ENCODE measurements at regions not wholly inside any gene's neighbourhood (a gene's known extent, or its start where the extent isn't known, plus 50 kb on each side); places are given as distances from the start of the nearest gene placed in this dataset.

DNA sequence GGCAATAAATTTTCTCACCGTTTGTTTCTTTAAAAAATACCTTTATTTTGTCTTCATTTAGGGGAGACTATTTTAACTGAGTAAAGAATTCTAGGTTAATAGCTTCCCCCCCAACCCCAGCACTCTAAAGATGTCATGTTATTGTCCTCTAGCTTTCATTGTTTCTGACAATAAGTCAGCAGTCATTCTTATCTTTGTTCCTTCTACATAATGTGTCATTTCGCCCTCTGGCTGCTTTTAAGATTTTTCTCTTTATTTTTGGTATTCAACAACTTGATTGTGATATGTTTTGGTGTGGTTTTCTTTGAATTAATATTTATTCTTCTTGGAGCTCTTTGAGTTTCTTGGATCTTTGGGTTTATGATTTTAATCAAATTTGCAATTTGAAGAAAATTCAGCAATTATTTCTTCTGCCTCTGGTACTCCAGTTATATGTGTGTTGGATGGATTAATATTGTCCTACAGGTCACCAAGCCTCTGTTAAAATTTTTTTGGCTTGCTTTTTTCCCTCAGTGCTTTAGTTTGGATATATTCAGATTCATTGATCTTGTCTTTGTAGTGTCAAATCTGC lies 64.6 kb upstream of the ELN start:
- no peak overlapping the region for H3K4me3 ChIP-seq (ENCODE audit: low read depth, low read length)
- TF ChIP-seq, protein P1, sequence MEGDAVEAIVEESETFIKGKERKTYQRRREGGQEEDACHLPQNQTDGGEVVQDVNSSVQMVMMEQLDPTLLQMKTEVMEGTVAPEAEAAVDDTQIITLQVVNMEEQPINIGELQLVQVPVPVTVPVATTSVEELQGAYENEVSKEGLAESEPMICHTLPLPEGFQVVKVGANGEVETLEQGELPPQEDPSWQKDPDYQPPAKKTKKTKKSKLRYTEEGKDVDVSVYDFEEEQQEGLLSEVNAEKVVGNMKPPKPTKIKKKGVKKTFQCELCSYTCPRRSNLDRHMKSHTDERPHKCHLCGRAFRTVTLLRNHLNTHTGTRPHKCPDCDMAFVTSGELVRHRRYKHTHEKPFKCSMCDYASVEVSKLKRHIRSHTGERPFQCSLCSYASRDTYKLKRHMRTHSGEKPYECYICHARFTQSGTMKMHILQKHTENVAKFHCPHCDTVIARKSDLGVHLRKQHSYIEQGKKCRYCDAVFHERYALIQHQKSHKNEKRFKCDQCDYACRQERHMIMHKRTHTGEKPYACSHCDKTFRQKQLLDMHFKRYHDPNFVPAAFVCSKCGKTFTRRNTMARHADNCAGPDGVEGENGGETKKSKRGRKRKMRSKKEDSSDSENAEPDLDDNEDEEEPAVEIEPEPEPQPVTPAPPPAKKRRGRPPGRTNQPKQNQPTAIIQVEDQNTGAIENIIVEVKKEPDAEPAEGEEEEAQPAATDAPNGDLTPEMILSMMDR (IDR thresholded peaks at IDR 0.05; ENCODE audit: control insufficient read depth, extremely low read depth, insufficient read depth): no peak
- no peak for DNase-seq (ENCODE audit: low read depth)

DNA sequence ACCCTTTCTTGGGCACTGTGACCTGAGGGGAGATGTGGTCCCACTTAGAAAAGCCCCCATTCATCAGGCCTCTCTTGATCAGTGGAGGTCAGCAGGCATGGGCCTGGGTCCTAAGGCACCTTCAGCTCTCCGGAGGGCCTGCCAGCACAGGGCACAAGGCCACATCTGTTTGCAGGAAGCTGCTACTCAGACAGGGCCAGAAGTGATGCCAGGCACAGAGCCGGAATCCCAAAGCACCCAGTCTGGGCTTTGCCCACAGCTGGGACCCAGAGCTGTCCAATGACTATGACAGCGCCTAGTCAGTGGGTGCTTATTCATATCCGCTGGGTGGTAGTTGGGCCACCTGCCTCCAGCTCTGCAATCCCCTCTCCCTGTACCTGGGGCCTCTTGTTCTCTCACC lies 63.2 kb upstream of the ELN start:
- no peak overlapping the region for H3K4me3 ChIP-seq (ENCODE audit: low read depth, low read length)
- TF ChIP-seq, protein P1 (IDR thresholded peaks at IDR 0.05; ENCODE audit: control insufficient read depth, extremely low read depth, insufficient read depth): no peak
- DNase-seq (ENCODE audit: low read depth): no peak

DNA sequence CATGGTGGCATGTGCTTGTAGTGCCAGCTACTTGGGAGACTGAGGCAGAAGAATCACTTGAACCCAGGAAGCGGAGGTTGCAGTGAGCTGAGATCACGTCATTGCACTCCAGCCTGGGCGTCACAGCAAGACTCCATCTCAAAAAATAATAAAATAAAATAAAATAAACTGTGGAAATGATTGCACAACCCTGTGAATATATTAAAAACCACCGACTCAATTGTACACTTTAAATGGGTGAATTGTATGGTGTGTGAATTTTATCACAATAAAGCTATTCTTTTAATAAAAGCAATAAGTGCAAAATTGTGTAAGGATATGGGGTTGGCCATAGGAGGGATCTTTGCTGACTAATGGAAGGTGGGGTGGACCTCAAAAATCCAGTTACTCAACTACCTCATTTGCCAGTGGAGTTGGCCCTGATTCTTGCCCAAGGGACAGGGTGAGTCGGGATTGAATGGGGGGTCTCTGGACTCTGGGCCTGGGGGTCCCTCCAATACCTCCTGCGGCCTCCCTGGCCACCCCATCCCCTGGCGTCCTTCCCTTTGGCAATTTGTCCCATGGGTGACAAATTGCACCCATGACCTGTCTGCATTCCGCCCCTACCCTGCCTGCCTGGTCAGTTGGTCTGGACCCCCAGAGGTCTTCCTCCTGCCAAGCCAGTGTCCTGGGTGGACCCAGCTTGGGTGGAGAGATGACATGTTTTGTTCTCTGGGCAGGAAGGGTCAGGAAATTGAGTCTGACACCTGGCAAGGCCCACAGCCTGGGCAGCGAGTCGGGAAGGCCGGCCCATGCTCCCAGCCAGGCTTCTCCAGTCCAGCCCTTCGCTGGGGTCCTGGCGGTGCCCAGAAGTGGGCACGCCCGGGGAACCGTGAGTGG lies 61.7 kb upstream of the ELN start:
- TF ChIP-seq, protein P1 (IDR thresholded peaks at IDR 0.05; ENCODE audit: control insufficient read depth, extremely low read depth, insufficient read depth): no peak
- no peak overlapping the region for H3K4me3 ChIP-seq (ENCODE audit: low read depth, low read length)
- DNase-seq (ENCODE audit: low read depth): no peak

DNA sequence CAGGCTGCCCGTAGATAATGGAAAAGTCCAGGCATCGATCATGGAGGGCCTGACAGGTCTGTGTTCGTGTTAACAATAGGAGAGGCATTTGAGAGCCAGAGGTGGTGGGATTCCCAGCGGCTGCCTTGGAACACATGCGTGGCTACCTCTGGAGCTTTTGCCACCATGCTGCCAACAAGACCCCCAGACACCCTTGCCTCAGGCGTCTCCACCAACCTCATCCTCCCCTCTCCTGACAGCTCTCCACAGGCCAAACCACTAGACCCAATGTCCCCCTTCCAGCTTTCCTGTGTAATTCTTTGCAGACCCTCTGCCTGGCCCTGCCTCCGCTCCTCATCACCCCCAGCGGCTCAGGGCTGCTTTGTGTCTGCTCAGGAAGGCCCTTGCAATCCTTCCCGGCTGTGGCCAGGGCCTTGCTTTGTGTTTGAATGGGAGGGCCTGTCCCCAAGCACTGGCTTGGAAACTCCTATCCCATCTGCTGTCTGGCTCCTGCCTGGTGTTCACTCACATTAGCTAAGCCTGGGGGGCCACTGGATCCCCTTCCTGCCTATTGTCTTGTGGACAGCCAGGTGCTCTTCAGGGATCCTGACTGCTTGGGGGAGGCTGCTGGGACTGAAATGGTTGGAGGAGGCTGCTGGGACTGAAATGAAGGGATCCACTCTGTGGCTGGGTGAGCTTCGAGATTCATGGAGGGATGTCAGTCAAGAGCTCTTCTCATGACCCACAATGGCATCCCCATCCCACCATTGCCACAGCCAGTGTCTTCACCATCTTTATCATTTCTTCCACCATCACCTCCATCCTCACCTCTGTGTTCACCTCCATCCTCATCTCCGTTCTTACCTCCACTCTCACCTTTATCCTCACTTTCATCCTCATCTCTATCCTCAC lies 60.8 kb upstream of the ELN start:
- DNase-seq (ENCODE audit: low read depth): no peak
- no peak overlapping the region for H3K4me3 ChIP-seq (ENCODE audit: low read depth, low read length)
- TF ChIP-seq, protein P1 (IDR thresholded peaks at IDR 0.05; ENCODE audit: control insufficient read depth, extremely low read depth, insufficient read depth): no peak

DNA sequence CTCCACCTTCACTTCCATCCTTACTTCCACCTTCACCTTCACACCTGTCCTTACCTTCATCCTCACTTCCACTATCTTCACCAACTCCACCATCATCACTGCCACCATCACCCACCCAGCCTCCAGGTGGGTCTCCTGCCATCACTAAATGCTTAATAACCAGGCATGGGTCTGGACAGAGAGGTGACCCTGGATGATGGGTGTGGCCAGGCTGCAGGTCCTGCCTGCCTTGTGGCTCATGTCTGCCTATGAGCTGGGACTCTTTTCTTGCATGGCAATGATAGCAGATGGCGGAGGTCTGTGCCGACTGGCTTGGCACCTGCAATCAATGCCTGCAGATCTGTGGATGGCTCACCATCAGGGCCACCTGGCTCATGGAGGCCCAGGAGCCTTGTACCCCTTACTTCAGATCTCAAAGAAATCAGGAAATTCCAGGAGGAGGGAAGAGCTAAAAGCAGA lies 60.1 kb upstream of the ELN start:
- no peak for DNase-seq (ENCODE audit: low read depth)
- H3K4me3 ChIP-seq (ENCODE audit: low read depth, low read length): no peak overlapping the region
- TF ChIP-seq, protein P1 (IDR thresholded peaks at IDR 0.05; ENCODE audit: control insufficient read depth, extremely low read depth, insufficient read depth): no peak

DNA sequence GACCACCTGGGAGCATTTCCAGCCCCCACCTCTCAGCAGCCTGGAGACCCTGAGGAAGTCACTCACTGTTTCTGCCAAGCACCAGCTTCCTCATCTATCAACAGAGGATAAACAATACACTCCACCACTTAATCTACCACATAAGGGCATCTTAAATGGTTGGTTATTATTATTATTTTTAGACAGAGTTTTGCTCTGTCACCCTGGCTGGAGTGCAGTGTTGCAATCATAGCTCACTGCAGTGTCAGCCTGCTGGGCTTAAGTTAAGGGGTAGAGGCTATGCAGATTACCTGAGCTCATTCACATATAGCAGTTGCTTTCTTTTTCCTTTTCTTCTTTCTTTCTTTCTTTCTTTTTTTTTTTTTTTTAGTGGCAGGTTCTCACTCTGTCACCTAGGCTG lies 59.5 kb upstream of the ELN start:
- no peak for DNase-seq (ENCODE audit: low read depth)
- no peak overlapping the region for H3K4me3 ChIP-seq (ENCODE audit: low read depth, low read length)
- TF ChIP-seq, protein P1 (IDR thresholded peaks at IDR 0.05; ENCODE audit: control insufficient read depth, extremely low read depth, insufficient read depth): no peak
